ENCODE measurements at regions not wholly inside any gene's neighbourhood (a gene's known extent, or its start where the extent isn't known, plus 50 kb on each side); places are given as distances from the start of the nearest gene placed in this dataset.

GRCh38 chr12:97151481-97151880 is 244.4 kb downstream of the NEDD1 start:
- no peak for TF ChIP-seq CTCF (IDR thresholded peaks at IDR 0.05; ENCODE audit: low read depth, low read length, missing control alignments)
- H3K4me3 ChIP-seq (ENCODE audit: low read depth, low read length), result no peak overlapping the region
- DNase-seq (ENCODE audit: low read depth), result no peak

- H3K4me3 ChIP-seq (ENCODE audit: low read depth, low read length), result no peak overlapping the region
- no peak for DNase-seq (ENCODE audit: low read depth)
- TF ChIP-seq CTCF (IDR thresholded peaks at IDR 0.05; ENCODE audit: low read depth, low read length, missing control alignments), result no peak
Measured at GRCh38 chr12:97159377-97159776, 252.3 kb downstream of the NEDD1 start.

GRCh38 chr12:97160277-97160676 is 253.2 kb downstream of the NEDD1 start:
- no peak for TF ChIP-seq CTCF (IDR thresholded peaks at IDR 0.05; ENCODE audit: low read depth, low read length, missing control alignments)
- H3K4me3 ChIP-seq (ENCODE audit: low read depth, low read length), result no peak overlapping the region
- DNase-seq (ENCODE audit: low read depth), result no peak

- TF ChIP-seq CTCF (IDR thresholded peaks at IDR 0.05; ENCODE audit: low read depth, low read length, missing control alignments), result no peak
- H3K4me3 ChIP-seq (ENCODE audit: low read depth, low read length), result no peak overlapping the region
- DNase-seq (ENCODE audit: low read depth), result no peak
Measured at GRCh38 chr12:97162173-97162572, 255.1 kb downstream of the NEDD1 start.

GRCh38 chr12:97164936-97165335 is 257.9 kb downstream of the NEDD1 start:
- no peak overlapping the region for H3K4me3 ChIP-seq (ENCODE audit: low read depth, low read length)
- no peak for TF ChIP-seq CTCF (IDR thresholded peaks at IDR 0.05; ENCODE audit: low read depth, low read length, missing control alignments)
- no peak for DNase-seq (ENCODE audit: low read depth)

GRCh38 chr12:97167598-97167997 is 260.5 kb downstream of the NEDD1 start:
- DNase-seq (ENCODE audit: low read depth), result no peak
- H3K4me3 ChIP-seq (ENCODE audit: low read depth, low read length), result no peak overlapping the region
- no peak for TF ChIP-seq CTCF (IDR thresholded peaks at IDR 0.05; ENCODE audit: low read depth, low read length, missing control alignments)

GRCh38 chr12:97168804-97169203 is 261.7 kb downstream of the NEDD1 start:
- no peak for DNase-seq (ENCODE audit: low read depth)
- no peak overlapping the region for H3K4me3 ChIP-seq (ENCODE audit: low read depth, low read length)
- no peak for TF ChIP-seq CTCF (IDR thresholded peaks at IDR 0.05; ENCODE audit: low read depth, low read length, missing control alignments)
